ENCODE measurements at regions not wholly inside any gene's neighbourhood (a gene's known extent, or its start where the extent isn't known, plus 50 kb on each side); places are given as distances from the start of the nearest gene placed in this dataset.
"Not testable (repeated sequence)": the region's sequence is repeated elsewhere in the genome, so short reads cannot be mapped to it uniquely, and the experiment has no call there.

DNA sequence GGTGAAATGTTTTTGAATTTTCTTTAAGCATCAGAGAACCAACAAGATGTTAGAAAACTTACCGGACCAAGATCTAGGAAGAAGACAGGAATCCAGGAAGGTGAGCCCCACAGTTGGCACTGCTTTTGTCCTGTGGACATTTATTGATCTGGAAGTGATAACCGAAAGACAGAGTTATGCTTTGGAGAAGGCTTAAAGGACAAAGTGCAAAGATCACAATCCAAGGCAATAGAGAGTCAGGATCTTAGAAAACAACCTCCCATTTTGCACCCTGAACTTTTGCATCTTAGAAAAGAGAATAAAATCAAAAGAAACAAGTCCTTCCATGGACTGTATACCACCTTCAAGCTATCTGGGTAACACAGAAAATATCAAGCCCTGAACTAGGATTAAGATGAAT, 129.4 kb upstream of the SRD5A2 start:
- Mint-ChIP-seq H3K9me3 (peaks cover 1% of the 10 kb centered on the region), H3K4me1 (no peaks in the 10 kb centered on the region), H3K27me3 (no peaks in the 10 kb centered on the region), H3K27ac (no peak overlapping the region), H3K4me3 (no peak overlapping the region), H3K36me3 (no peaks in the 10 kb centered on the region)
- no peak for DNase-seq

DNA sequence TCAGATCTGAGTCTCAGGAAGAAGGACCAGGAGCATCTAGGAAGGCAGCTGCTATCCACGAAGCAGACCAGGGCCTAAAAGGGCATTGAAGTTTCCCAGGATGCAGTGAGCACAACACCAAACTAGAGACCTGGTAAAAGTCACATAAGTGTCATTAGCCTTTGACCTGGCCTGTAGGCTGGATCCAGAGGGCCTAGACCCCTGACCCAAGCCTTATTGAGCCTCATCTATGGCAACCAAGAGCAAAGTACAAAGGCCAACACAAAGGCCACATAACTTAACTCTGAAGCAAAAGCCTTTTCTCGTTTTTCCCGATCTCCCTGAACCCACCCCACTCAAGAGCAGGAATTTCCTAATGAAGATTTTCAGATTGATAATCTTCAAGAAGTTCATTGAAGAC, 127.3 kb upstream of the SRD5A2 start:
- Mint-ChIP-seq H3K4me1 (no peaks in the 10 kb centered on the region), H3K9me3 (peaks cover 2% of the 10 kb centered on the region), H3K4me3 (no peak overlapping the region), H3K27ac (no peak overlapping the region), H3K36me3 (no peaks in the 10 kb centered on the region), H3K27me3 (no peaks in the 10 kb centered on the region)
- no peak for DNase-seq

DNA sequence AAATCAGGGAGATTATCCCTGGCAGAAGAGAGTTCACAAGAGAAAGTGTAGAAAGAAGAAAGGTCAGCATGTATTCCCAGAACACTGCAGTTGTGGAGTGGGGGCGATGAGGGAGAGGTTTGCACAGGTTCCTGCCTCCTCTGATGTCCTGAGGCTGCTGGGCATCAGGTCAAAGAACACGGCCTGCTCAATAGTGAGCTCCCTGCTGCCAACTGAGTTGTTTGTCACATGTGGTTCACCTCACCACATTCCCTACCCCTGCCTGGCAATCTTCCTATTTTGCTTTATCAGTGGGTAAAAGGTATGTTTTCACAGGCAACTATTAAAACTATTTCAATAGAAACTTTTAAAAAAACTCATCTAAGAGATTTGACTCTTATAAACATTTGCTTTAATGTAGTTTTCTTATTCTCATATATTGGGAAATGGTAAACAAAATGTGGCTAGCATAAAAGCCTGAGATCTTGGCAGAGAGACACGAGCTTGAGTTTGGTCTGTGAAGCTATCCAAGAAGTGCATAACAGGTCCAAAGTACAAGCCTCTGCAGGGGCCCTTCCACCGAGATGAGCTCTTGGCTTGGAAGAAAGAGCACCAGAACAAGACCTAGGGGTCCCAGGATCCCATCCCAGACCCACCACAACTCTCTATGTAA, 123.9 kb upstream of the SRD5A2 start:
- H3K27me3 Mint-ChIP-seq = no peaks in the 10 kb centered on the region
- H3K9me3 Mint-ChIP-seq = peaks cover 23% of the 10 kb centered on the region
- no peak for DNase-seq
- H3K27ac Mint-ChIP-seq = no peak overlapping the region
- H3K4me1 Mint-ChIP-seq = no peaks in the 10 kb centered on the region
- peaks cover 3% of the 10 kb centered on the region for H3K36me3 Mint-ChIP-seq
- no peak overlapping the region for H3K4me3 Mint-ChIP-seq

DNA sequence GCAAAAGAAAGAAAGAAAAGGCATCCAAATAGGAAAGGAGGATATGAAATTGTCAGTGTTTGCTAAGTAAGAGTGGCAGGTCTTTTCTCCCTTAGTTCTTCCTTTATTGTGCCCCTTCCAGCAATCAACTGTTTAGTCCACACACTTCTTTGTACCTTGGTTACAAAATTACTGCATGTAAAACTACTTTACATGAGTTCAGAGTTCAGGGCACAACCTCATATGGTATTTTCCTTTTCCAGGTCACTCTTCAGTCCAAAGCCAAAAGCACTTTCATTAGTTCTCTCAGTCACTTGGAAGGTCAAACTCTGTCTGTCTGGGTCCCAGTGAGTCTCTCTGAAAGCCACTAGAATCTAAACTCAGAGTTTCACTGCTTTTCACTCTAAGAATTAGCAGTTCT, 122.5 kb upstream of the SRD5A2 start:
- DNase-seq = no peak
- H3K27me3 Mint-ChIP-seq = no peaks in the 10 kb centered on the region
- no peak overlapping the region for H3K4me3 Mint-ChIP-seq
- H3K27ac Mint-ChIP-seq = no peak overlapping the region
- peaks cover 32% of the 10 kb centered on the region for H3K9me3 Mint-ChIP-seq
- peaks cover 5% of the 10 kb centered on the region for H3K36me3 Mint-ChIP-seq
- H3K4me1 Mint-ChIP-seq = no peaks in the 10 kb centered on the region

DNA sequence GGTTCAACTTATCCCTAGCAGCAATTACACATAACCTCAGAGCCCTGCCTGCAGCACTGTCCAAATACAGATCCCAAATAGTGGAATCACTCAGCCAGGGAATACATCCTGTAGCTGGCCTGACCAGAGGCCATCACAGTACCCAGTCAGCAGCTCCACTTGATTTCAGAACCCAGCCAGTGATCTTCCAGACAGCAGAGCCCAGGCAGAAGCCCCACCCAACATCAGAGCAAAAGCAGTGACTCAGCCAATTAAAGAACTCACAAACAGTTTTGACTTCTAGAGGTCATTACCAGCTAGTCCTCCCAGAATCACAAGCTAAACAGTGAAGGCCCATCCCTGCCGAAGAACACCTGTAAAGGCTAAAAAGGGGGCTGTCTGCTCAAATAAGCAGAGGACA, 118.0 kb upstream of the SRD5A2 start:
- Mint-ChIP-seq H3K27me3 (no peaks in the 10 kb centered on the region), H3K4me1 (no peaks in the 10 kb centered on the region), H3K9me3 (peaks cover 53% of the 10 kb centered on the region), H3K36me3 (peaks cover 15% of the 10 kb centered on the region), H3K4me3 (no peak overlapping the region), H3K27ac (no peak overlapping the region)
- DNase-seq = no peak

DNA sequence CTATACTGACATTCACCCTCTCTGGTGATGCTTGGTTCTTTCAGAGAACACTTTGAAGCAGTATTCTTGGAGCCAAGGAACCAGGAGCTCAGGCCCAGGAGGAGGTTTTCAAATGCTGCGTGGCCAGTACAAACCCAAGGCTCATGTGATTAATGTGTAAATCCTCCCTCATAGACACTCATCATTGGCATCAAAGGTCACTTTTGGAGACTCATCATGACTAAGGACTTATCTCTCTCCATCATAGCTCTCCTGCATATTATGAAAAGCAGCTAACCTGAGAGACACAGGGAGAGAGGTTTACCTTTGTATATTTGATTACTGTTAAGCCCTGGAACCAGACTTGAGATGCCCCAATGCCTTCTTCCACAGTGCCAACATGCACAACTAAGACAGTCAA, 115.3 kb upstream of the SRD5A2 start:
- DNase-seq = no peak
- H3K36me3 Mint-ChIP-seq = peaks cover 18% of the 10 kb centered on the region
- no peaks in the 10 kb centered on the region for H3K27me3 Mint-ChIP-seq
- H3K27ac Mint-ChIP-seq = no peak overlapping the region
- no peak overlapping the region for H3K4me3 Mint-ChIP-seq
- H3K9me3 Mint-ChIP-seq = peaks cover 42% of the 10 kb centered on the region
- H3K4me1 Mint-ChIP-seq = no peaks in the 10 kb centered on the region

DNA sequence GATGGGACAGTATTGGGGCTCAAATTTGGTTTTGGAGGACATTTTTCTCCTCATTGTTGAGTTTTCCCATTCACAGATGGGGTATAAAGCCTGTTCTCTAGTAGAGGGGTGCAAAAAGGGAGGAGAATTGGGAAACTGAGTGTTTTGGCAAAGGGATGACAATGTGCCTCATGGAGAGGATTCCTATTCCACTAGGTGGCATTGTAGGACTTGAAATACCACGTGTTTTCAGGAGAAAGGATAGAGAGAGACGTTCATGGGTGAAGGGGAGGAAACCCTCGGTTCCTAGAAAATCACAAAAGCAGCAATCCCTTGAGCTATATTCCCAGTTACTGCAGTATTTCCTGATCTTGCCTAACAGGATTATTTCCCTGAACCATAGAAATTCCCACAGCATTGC, 113.7 kb upstream of the SRD5A2 start:
- no peak overlapping the region for H3K4me3 Mint-ChIP-seq
- H3K27me3 Mint-ChIP-seq = no peaks in the 10 kb centered on the region
- no peaks in the 10 kb centered on the region for H3K4me1 Mint-ChIP-seq
- H3K36me3 Mint-ChIP-seq = peaks cover 17% of the 10 kb centered on the region
- H3K9me3 Mint-ChIP-seq = peaks cover 38% of the 10 kb centered on the region
- DNase-seq = no peak
- H3K27ac Mint-ChIP-seq = no peak overlapping the region

DNA sequence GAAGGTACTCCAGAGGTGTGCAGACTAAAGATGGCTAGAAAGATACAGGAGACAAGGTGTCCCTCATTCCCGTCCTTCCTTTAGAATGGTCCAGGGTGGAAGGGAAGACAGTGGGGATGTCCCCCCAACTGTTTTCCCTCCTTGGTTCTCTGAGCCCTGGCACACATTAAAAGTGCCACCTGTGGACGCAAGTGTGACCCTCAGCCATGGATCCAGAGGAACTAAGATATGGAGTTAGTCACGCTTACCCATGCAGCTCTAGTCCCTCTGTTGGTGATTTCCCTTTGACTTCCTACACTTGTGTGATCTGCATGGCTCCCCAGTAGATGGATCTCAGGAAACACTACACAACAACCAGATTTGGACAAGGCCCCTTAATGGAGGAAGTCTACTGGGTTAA, 113.1 kb upstream of the SRD5A2 start:
- Mint-ChIP-seq H3K9me3 (peaks cover 37% of the 10 kb centered on the region), H3K27ac (no peak overlapping the region), H3K36me3 (peaks cover 15% of the 10 kb centered on the region), H3K27me3 (no peaks in the 10 kb centered on the region), H3K4me3 (no peak overlapping the region), H3K4me1 (no peaks in the 10 kb centered on the region)
- no peak for DNase-seq

DNA sequence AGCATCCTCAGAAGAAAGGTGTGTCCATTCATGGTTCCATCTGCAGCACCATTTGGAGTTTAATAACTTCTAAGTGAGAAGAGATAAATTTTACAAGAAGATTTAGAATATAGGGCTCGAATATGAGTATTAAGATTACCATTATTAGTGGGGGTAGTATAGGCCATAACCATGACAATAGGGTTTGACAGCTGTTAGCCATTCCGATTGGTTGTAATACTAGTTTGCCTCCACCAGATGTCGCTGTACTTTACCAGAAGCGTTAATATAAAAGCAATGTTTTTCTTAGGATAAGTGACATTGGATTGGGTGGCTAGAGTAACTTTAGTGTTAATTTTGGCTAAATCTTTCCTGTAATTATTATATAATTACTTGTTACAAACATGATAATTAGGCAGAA, 107.5 kb upstream of the SRD5A2 start:
- no peak overlapping the region for H3K4me3 Mint-ChIP-seq
- peaks cover 4% of the 10 kb centered on the region for H3K36me3 Mint-ChIP-seq
- no peak overlapping the region for H3K27ac Mint-ChIP-seq
- DNase-seq = no peak
- H3K9me3 Mint-ChIP-seq = peaks cover 17% of the 10 kb centered on the region
- H3K27me3 Mint-ChIP-seq = peaks cover 8% of the 10 kb centered on the region
- no peaks in the 10 kb centered on the region for H3K4me1 Mint-ChIP-seq

DNA sequence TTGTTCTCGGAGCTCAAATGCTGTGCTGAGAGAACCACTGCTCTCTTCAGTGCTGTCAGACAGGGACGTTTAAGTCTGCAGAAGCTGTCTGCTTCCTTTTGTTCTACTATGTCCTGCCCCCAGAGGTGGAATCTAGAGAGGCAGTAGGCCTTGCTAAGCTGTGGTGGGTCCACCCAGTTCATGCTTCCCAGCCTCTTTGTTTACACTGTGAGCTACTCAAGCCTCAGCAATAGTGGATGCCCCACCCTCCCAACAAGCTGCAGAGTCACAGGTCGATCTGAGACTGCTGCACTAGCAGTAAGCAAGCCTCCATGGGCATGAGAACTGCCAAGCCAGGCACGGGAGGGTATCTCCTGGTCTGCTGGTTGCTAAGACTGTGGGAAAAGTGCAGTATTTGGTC, 102.8 kb upstream of the SRD5A2 start:
- DNase-seq, H3K4me3 Mint-ChIP-seq, H3K27me3 Mint-ChIP-seq, H3K27ac Mint-ChIP-seq, H3K4me1 Mint-ChIP-seq, H3K36me3 Mint-ChIP-seq: not testable (repeated sequence)
- peaks cover 38% of the 10 kb centered on the region for H3K9me3 Mint-ChIP-seq

DNA sequence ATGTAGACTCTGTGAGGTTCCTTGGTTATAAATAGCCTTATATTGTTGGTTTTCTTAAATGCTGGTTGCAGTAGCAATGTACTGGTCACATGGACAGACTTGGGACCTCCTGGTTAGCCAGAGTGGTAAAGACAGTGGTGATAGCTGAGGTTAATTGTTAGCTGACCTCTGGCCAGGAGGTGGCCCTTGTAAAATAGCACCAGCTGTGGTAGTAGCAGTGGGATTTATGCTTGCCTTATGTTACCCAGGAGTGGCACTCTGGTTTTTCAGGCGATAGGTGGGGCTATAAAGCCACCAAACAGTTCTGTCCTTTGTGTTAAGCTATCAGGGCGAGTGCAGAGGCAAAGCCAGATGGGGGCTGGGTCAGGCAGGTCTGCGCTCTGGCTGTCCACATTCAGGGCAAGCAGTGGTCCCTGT, 94.8 kb upstream of the SRD5A2 start:
- Mint-ChIP-seq H3K27me3 (no peaks in the 10 kb centered on the region), H3K9me3 (peaks cover 36% of the 10 kb centered on the region)
- DNase-seq = no peak

DNA sequence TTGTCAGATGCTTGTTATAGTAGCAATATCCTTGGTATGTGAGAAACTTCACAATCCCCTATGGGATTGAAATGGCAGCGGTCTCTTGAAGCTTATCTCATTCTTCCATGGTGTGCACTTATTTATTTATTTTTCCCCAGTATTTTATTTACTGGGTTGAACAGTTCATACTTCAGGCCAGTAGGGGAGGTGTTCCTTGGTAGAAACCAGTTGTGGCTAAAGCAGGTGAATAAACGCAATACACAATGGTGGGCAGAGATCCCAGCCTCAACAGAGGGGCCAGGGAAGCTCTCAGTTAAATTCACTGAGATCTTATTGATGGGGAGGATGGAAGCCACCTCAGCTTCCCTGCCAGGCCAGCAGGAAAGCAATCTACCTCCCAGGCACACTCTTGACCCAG, 93.7 kb upstream of the SRD5A2 start:
- Mint-ChIP-seq H3K27me3 (no peaks in the 10 kb centered on the region), H3K27ac (no peak overlapping the region), H3K36me3 (no peaks in the 10 kb centered on the region), H3K9me3 (peaks cover 29% of the 10 kb centered on the region), H3K4me1 (no peaks in the 10 kb centered on the region), H3K4me3 (no peak overlapping the region)
- DNase-seq = no peak

More for the DNA sequence above, 94.8 kb upstream of the SRD5A2 start:
- no peak overlapping the region for H3K27ac Mint-ChIP-seq
- no peak overlapping the region for H3K4me3 Mint-ChIP-seq
- H3K4me1 Mint-ChIP-seq = no peaks in the 10 kb centered on the region
- H3K36me3 Mint-ChIP-seq = no peaks in the 10 kb centered on the region

DNA sequence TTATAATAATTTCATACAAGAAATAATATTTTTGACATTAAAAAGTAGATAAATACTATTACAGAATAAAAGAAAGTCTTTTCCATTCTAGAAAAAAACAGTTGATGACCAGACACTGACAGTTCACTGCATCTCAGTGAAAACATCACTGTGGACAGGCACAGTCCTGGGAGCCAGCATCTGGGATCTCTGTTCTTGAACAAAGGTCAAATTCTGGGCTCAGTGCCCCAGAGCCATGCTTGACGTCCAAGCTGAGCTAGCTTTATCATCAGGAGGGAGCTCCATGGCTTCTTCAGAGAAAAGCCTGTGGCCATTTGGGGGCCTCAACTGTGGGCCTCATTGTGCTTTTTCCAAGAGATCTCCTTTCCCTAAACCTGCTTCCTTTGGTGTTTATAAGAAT, 86.1 kb upstream of the SRD5A2 start:
- Mint-ChIP-seq H3K36me3 (no peaks in the 10 kb centered on the region), H3K4me1 (no peaks in the 10 kb centered on the region), H3K4me3 (no peak overlapping the region)

DNA sequence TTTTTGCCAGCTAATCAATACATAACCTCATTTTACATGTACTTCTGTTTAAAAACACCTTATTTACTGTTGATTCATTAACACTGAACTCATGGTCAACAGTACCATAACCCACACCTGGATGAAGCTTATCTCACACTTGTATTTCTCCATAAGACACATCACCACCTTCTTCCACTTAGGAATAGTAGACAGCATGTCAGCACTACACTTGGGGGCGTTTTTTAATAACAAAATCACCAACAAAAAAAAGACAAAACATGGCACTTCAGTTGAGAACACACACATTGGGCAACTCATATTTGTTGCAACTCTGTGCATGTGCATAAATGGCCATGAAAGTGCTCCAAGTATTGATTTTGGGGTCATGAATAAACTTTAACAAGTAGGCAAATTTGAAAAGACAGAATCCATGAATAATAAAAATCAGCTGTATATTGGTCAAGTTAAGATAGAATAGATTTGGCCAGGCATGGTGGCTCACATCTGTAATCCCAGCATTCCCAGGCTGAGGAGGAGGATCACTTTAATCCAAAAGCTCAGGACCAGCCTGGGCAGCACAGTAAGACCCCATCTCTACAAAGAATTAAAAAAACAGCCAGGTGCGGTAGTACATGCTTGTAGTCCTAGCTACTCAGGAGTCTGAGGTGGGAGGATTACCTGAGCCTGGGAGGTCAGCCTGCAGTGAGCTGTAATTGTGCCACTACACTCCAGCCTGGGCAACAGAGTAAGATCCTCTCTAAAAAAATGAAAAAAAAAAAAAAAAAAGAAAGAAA, 84.4 kb upstream of the SRD5A2 start:
- no peaks in the 10 kb centered on the region for H3K9me3 Mint-ChIP-seq
- H3K4me3 Mint-ChIP-seq = no peak overlapping the region
- no peaks in the 10 kb centered on the region for H3K4me1 Mint-ChIP-seq
- H3K27ac Mint-ChIP-seq = no peak overlapping the region
- no peaks in the 10 kb centered on the region for H3K27me3 Mint-ChIP-seq
- no peak for DNase-seq
- no peaks in the 10 kb centered on the region for H3K36me3 Mint-ChIP-seq

More for the DNA sequence above, 86.1 kb upstream of the SRD5A2 start:
- Mint-ChIP-seq H3K27me3 (no peaks in the 10 kb centered on the region), H3K27ac (no peak overlapping the region), H3K9me3 (peaks cover 6% of the 10 kb centered on the region)
- no peak for DNase-seq

DNA sequence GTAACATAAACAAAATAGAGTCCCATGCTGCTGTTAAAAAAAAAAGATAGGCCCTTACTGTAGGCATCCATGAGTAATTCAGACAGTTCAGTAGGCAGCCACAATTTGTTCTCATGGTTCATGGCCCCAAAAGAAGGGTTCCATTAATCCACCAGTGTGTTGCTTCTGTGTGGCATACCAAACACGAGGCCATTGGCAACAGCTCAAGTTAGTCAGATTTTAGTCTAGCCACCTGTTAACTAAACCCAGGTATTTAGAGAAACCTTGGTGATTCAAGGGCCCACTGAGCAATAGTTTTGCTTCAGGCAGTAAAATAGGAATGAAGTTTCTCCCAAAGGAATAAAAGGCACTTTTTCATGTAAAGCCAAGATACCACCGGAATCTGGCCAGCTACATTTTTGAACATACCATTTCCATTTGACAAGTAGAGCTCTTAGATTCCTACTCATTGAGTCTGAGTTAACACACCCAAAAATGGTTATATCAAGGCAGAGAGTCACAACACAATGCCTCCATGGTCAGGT, 80.1 kb upstream of the SRD5A2 start:
- H3K27ac Mint-ChIP-seq = no peak overlapping the region
- no peaks in the 10 kb centered on the region for H3K36me3 Mint-ChIP-seq
- H3K4me3 Mint-ChIP-seq = no peak overlapping the region
- no peaks in the 10 kb centered on the region for H3K4me1 Mint-ChIP-seq
- no peak for DNase-seq
- peaks cover 14% of the 10 kb centered on the region for H3K27me3 Mint-ChIP-seq
- peaks cover 4% of the 10 kb centered on the region for H3K9me3 Mint-ChIP-seq

DNA sequence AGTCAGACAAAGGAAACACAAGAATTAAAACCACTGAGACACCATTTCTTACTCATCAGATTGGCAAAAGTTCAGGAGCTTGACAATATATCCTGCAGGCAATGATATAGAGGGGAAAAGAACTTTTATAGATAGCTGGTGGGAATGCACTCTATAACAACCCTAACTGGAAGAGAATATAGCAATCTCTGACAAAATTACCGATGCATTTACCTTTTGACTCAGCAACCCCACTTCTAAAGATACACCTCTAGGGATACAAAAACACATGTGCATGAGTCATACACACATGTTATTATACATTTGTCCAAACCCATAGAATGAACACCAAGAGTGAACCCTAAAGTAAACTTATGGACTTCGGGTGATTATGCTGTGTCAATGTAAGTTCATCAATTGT, 79.4 kb upstream of the SRD5A2 start:
- Mint-ChIP-seq H3K4me3 (no peak overlapping the region), H3K27ac (no peak overlapping the region)

More for the DNA sequence above, 79.4 kb upstream of the SRD5A2 start:
- H3K27me3 Mint-ChIP-seq = peaks cover 14% of the 10 kb centered on the region
- H3K4me1 Mint-ChIP-seq = no peaks in the 10 kb centered on the region
- DNase-seq = no peak
- H3K9me3 Mint-ChIP-seq = peaks cover 4% of the 10 kb centered on the region
- H3K36me3 Mint-ChIP-seq = no peaks in the 10 kb centered on the region

All from activated naive CD8-positive, alpha-beta T cell treated with anti-CD3 and anti-CD28 coated beads for 36 hours (primary cell).